GM21529 (cell line): ENCODE measurements at regions not wholly inside any gene's neighbourhood (a gene's known extent, or its start where the extent isn't known, plus 50 kb on each side); places are given as distances from the start of the nearest gene placed in this dataset.

Experiments used
- ATAC-seq: cut with Tn5 transposase; IDR thresholded peaks from one replicate; pipeline ENCODE4 v1.9.1; 2021; ENCODE audit not compliant: unreplicated experiment

DNA sequence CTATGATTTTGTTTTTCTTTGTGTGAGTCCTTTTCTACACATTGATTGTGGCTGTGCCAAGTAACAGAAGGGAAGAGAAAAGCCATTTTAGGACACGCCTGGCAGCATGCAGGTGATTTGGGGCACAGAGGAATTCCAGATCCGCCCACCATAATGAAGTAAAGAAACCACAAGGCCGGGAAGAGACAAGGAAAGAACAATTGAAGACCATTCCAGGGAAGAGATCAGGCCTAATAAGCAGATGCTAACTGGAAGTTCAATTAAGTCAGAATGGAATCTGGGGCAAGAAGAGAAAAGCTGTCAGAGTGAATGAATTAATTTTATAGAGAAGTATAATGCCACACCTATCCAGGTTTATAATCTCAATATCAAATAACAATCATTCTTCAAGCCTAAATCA is 110.2 kb upstream of the ISL1 start:
- no peak for ATAC-seq

DNA sequence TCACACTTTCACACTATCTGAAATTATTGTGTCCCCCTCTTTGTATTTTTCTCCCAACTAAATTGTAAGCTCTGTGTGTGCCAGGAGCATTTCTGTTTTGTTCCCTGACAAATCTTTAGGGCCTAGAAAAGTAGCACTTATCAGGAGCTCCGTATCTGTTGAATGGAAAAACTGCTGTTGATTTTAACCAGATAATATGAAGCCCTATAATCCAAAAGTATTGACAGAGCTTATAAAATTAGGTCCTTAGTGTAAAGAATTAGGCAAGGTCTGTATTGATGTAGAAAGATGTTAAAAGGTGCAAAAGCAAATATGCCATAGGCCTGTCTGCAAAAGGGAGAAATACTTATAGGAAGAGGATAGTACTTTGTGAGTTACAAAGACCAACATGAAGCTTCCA is 109.4 kb upstream of the ISL1 start:
- no peak for ATAC-seq

DNA sequence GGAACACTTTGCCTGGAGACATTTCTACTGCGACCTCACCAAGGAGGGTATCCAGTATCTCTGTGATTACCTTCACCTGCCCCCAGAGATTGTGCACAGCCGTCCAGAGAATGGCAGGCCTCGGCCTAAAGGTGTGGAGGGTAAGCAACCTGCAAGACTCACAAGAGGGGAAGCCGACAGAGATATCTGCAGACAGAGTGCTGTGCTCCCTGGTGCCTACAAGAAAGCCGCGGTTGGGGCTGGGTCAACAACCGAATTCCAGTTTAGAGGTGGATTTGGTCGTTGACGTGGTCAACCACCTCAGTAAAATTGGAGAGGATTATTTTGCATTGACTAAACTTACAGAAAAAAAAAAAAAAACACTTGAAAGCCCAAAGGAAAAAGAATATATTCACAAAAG is 107.8 kb upstream of the ISL1 start:
- ATAC-seq, result no peak

DNA sequence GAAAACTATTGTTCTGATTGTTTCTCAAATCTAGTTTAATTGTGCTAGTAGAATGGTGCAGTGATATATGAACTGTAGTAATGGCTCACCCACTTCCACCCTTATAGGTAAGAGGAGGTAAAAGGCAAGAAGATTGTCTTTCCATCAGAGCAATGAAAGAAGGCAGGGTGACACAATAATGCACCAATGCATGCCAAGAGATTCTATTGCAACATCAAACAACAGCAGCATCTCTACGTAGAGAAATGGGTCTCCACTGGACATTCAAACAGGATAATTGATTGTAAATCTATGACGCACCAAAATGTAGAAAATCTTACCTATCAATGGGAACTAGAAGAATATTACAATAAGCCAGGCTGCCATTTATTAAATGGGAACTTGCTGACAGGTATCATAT is 107.0 kb upstream of the ISL1 start:
- ATAC-seq, result no peak

DNA sequence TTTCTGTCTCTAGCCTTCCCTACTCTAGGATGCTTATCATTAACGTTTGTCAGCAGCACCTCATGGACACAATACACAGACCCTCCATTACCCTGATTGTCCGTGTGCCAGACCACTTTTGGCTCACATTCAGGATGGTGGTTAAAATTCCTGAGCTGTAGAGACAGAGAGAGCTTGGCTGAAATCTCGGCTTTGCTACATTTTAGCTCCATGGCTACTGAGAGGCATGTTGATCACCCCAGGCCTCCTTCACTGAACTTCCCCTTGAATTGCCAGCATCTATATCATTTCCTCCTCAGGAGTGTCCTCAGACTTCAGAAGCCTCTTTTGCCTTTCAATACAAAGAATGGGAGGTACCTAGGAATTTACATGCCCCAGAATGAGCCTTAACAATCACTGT is 104.7 kb upstream of the ISL1 start:
- no peak for ATAC-seq

DNA sequence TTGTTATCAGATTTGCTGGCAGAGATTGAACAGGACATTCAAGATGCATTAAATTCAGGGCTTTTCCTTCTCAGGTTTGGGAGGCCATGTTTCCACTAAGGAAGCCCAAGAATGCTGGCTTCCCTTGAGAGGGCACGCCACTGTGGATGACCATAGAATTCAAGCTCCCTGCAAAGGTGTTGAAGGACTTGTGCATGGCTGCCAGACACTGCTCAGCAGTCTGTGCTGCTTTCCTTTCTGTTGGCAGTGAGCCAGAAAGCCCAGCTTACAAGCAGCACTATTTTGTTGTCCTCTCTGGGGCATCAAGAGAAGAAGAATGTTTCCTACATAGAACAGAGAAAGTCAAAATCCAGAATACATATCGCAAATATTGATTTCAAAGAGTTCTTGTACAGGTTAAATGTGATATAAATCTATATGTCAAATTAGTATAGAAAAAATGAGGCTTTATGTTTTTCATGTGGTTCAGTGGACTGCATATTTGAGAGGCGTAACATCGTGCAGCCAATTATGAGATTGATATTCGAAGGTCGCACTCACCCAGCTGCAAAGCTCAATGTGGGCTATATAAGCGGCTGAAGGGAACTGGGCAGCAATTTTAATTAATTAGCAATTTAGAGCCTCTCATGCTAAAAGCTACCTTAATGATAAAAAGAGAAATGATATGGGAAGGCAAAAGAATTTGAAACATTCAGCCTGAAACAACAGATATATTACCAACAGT is 103.1 kb upstream of the ISL1 start:
- ATAC-seq, result no peak

DNA sequence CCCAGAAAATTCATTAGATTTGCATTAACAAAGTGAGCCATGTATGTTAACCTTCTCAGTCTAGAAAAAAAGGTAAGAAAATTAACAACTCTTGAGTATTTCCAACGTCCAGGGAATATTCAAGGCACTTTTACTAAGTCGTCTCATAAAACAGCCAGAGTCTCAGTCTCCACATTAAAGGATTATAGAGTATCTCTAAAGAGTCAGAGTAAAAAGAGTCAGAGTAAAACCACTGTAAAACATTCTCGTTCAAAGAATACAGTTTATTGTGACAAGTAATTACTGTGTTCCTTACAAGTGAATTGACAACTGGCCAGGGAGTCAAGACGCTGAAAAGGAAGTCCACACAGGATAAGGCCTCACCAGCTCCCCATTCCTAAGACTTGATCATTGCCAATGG is 97.2 kb upstream of the ISL1 start:
- no peak for ATAC-seq

DNA sequence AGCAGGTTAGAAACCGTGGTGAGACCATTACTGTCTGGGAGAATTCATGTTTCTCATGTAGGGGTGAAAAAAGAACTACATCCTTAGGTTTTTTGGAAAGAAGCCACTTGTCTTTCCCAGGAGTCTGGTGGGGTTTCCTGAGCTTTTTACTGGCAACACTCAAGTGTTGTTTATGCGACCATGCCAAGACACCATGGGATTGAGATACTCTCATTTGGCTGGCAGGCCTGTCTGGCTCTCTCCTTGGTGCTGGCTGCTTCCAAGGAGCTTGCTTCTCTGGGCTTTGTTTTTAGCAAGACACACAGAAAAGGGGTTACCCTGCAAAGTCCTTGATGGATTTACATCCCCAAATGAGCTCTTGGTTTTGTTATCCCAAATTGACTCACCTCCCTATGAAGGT is 80.9 kb upstream of the ISL1 start:
- no peak for ATAC-seq

DNA sequence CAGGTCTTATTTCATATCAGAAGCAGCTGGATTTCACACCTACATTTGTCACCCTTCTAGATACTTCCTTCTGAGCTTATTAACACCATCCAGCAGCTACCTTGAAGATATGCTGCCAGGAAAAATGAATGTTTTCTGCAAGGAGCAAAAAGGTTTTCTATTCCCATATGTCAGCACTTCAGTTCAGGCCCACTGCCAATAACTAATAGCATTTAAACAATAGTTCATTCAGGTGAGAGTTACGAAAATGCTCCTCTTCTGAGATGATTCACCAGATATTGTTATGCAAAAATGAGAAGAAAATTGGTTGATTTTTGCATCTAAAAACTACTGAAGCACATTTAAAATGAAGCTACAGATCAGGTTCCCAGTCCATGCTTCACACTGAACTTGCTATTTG is 56.4 kb upstream of the ISL1 start:
- ATAC-seq, result no peak
